HG02623 (cell line): ENCODE measurements at regions not wholly inside any gene's neighbourhood (a gene's known extent, or its start where the extent isn't known, plus 50 kb on each side); places are given as distances from the start of the nearest gene placed in this dataset.

Experiments used
- ATAC-seq: cut with Tn5 transposase; IDR thresholded peaks from one replicate; pipeline ENCODE4 v1.9.1; 2021; ENCODE audit warnings: moderate library complexity; ENCODE audit not compliant: unreplicated experiment

DNA sequence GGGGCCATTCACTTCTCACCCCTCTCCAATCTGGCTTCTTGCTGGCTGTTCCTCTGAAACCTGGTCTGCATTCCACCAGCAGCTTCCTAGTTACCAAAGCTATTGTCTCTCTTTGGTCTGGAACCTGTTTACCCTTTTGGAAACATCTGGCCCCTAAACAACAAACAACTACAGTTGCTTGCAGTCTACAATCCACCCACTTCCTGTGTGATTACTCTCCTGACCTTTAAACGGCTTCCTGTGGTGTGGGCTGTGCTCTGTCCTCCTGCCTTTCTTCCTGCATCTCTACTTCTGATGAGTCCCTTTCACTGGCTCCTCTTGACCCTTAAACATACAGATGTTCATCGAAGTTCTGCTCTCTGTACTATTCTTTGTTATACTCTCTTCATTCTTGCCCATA lies 303.8 kb downstream of the TDRD15 start:
- ATAC-seq = no peak

DNA sequence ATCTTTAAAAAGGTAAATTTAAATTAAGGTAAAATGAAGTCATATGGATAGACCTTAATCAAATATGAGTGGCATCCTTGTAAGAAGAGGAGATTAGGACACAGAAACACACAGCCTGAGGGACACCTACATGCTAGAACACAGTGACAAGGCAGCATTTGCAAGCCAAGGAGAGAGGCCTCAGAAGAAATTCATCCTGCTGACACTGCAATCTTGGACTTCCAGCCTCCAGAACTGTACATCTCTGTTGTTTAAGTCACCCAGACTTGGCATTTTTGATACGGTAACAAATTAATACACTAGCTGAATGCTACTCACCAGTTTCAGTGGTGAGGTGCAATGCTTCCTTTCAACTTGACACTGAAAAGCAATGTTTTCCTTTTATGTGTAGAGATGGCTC lies 305.0 kb downstream of the TDRD15 start:
- ATAC-seq = no peak

DNA sequence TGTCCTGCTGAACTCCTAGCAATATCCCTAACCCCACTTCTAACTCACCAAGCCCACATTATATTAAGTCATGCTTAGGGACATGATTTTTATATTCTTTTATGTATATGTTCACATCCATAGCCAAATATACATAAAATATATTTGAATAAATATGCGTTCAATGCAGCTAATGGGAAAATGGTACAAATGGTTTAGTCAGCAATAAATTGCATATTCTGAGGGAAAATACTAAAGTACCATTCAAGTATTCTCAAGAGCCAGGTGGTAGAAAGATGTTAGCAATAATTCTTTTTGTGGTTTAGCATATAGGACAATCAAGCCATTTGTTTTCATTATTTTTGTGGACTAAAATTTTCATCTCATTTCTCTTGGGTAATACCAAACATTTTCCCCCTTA lies 306.0 kb downstream of the TDRD15 start:
- ATAC-seq = no peak

DNA sequence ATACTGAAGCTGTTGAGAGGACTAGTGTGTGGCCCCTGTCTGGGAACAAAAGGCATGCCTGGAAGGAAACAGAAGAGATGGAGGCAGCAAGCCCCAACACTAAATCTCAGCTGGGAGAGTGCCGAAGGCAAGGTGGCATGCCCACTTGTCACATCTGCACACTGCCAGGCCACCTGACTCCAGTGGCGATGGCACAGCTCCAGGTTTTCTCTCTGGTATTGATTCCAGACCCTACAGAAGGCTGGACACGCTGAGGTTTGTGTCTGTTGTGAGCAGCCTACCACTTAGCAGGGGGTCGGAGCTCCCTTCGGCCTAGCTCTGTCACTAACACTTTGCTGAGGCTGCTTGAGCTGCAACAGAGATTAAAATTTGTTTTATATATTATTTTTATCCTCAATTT lies 307.3 kb downstream of the TDRD15 start:
- ATAC-seq = no peak

DNA sequence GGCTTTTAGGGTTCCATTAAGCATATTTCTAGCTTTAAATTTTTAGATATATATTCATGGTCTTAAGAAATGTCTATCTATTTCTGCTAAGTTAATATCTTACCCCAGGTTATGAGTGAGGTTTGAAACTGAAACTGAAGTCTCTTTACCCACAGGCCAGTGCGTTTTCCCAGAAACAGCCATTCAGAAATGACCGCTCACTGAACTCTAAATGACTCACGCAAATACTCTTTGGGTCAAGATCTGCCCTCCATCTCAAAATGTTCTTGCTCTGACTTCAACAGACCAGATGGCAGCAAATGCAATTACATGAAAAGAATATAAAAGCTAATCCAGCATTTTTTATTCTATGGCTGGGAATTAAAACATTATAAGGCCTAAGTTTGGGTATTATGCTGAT lies 315.2 kb downstream of the TDRD15 start:
- no peak for ATAC-seq

DNA sequence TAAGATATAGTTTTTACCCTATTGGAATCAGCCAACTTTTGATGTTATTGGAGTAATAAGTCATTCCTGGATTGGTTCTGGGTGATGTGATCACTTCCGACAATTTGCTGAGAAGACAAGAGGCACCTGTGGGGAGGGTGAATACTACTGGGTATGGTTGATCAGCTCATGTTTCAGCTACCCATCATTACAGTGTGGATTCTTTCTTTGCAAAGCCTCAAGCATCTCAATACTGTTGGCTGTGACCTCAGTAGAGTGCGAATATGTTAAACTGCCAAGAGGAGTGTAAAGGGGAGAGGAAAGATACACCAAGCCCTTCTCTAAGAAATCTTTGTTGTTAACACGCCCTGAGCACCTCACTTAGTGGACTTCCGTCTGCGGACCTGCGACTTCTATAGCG lies 317.7 kb downstream of the TDRD15 start:
- no peak for ATAC-seq

DNA sequence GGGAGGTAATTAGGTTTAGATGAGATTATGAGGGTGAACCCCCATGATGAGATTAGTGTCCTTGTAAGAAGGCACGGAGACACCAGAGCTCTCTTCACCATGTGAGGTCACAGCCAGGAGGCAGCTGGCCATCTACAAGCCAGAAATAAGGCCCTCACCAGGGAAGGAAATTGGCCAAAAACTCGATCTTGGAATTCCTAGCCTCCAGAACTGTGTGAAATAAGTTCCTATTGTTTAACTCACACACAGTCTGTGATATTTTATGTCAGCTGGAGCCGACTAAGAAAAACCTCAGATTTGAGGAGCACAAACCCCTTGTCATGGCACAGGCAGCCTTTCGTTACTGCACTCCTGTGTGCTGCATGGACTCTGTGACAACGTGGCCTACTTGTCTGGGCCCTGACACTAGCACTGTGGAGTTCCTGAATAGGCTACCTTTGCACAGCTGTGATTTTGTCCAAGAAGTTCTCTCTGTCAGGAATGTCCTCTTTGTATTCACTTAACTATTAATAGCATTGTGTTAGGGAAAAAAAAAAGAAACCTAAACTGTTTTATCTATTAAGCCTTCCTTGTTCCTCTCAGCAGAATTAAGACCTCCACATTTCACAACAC lies 319.8 kb downstream of the TDRD15 start:
- ATAC-seq = no peak

DNA sequence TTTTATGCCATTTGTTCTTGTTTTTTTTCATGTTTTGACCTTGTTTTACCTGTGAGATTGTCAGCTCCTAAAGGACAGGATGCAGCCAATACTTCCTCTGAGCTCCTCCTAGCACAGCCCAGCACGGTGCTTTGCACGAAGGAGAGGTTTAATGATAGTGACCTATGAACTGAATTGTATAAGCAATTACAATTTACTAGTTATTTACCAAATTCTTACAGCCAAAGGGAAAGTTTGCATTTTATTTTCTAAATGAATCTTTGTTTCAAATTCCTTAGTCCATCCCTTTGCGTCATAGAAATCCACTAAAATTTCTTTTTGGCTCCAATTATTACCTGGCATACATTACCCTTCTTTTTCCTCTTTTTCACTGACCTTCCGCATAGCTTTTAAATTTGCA lies 326.1 kb downstream of the TDRD15 start:
- ATAC-seq = no peak

DNA sequence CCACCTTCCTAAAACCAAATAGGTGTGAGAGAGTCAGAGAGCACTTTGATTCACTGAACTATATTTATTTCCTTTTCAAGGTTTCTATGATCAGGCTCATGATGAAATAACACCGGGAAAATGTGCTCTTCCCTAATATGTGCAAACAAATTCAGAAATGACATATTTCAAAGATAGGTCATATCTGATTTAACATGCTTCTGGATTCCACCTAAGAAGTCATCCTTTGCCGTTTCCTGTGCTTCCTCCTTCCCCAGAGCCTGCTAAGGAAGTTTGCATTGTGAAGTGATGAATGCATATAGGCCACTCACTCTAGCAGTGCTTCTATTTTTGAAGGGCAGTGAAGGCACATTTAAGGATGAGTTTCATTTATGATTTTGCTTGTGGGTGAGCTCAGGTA lies 327.6 kb downstream of the TDRD15 start:
- no peak for ATAC-seq

DNA sequence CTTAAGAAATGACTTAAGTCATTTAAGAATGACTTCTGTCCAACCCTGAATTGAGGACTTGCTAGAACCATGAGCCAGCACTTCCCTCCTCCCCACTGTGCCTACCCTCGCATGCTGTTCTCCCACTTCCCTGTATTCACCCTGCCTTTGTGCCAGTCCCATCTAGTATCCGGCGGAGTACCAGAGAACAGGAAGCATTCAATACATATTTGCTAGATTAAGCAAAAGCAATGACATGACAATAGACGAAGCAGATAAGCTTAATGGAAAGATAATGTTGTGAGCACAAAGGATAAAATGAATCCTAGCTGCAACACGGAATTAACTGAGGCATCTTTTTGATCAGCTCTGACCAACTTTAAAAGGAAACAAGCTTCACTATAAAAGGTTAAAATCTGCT lies 328.5 kb downstream of the TDRD15 start:
- ATAC-seq = no peak

DNA sequence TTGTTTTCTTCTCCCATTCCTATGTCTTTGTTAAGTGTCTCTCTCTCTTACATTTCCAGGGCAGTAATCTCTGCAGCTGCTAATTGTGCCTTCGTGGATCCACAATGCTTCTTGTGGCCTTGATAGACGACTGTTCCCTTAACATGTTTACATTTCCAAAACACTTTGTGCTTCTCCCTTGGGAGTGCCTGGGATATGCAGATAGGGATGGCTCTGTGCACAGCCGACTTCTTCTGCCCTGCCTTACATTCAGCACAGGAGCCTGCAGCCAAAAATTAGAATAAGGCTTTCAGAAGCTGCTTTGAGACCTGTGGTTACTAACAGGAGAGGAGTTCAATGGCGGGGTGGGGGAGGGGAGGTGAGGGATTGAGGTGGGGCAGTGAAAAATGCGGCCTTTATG lies 328.9 kb downstream of the TDRD15 start:
- ATAC-seq = no peak

DNA sequence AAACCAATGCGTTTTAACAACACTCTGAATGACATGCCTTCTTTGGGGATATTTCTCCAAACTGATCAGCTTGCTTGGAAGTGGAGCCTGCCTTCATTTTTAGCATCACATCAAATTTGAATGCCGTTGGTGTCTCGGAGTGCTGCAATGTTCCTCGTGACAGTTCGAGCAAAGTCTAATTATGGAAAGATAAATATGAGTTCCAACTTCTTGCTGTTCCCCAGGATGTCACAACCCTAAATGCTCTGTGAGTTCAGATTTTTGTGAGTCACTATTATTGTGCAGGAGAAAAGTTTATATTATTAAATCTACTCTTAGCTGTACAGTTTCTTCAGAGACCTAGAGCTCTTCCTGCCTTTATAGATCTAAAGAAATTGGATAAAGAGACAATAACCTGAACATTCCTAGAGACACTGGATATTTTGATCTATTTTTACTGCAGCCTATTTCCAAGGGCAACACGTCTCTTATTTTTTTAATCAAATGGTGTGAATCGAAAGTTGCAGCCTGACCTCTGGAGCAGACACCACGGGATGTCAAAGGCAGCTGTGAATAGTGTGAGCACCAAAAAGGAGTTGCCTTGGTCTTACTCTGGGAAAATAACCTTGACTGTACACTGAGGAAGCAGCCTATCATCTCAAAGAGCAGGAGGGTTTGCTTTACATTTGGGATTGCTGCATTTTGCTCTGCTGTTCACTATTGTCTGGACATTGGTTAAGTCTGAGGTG lies 330.1 kb downstream of the TDRD15 start:
- no peak for ATAC-seq

DNA sequence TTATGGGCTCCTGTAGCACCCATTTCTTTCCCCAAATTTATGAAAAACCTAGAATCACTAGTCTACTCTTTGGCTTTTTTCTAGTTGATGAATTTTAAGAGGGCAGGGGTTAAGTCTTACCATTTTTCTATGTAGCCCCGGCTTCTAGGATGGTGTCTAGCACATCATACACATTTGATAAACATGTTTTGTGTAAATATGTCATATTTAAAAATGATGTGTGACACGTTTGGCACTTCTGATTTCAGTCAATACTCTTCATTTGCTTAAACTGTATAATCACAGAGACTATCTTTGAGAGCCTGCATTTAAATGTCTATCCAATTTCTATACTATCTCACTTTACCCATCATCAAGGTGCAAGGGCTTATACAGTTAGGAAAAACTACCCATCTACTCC lies 331.1 kb downstream of the TDRD15 start:
- no peak for ATAC-seq

DNA sequence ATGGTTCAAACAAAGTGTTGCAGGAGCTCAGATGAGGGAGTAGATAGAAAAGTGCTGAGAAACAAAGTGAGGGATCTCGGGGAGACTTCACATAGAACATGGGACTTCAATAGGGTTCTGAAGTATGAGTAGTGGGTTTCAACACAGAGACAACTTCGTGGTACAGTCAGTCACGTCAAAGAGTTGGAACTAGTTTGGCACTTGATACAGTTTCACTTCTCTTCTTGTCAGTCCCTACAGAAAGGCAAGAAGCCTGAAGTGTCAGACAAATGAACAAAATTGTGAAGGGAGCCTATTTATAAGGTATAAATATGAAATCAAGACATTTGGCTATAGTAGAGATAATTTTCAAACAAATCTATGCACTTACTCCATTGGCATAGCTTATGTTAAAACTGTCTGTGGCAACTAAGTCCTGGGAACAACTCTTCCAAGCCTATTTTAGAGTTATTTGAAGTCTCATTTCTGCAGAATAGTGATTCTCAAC lies 338.0 kb downstream of the TDRD15 start:
- no peak for ATAC-seq

DNA sequence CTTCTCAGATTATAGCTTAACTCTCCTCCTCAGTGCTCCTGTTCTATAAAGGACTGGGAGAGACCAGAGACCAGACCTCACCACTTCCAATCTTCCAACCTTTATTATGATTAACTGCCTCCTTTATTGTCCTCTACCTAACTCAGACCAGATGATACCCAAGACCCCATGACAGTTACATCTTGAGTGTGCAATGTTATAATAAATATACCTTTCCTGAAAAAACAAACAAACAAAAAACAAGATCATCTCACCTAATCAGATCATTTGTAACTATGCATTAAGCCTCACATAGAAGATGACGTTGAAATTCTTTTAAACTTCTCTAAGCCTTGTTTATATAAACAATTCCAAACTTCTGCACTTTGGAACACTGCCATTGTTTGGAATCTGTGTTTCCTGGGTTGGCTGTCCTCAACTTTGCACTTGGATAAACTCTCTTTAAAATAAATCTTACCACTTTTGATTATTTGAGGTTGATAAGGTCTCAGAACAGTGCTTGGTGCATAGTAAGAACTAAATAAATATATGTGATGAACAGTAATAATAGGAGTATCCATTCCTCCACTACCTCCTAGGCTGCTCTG lies 342.7 kb downstream of the TDRD15 start:
- no peak for ATAC-seq

DNA sequence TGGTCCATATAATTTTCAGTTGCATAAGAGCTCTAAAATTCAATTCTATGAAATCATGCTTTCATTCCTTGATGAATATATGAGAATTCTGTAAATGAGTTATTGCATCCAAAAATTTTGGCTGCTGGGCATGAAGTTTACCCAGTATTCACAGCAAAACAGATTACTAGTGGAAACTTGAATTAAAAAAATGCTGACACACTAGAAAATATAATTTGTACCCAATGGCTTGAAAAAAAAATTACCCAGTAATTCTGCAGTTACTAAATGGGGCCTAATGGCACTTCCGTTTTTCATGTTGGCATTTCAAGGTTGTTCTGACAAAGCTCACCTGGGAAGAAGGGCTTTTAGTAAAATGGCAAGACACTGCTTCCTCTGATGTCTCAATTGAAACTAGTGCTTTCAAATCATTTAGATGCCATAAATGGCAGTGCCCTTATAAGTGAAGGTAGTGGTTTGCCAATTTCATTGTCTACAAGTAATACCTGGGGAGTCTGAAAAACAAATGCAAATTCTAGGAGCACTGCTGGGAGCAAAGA lies 343.6 kb downstream of the TDRD15 start:
- ATAC-seq = no peak

DNA sequence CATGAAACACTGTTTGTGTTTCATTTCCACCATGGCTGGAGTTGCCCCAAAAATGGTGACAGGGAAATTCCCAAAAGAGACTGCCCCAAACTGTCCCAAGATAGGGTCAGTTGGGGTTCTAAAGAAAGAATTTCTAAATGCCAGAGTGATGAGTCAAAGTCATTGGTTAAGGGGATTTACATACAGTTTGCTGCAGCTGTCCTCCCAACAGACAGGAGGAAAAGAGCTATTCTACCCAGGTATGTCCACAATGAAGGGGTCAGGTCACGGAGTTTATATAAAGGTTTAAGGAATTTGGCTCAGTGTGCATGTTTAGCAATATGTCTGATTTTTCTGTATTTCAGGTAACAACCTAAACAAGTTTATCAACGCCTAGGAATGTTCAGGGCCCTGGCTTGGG lies 344.1 kb downstream of the TDRD15 start:
- no peak for ATAC-seq

DNA sequence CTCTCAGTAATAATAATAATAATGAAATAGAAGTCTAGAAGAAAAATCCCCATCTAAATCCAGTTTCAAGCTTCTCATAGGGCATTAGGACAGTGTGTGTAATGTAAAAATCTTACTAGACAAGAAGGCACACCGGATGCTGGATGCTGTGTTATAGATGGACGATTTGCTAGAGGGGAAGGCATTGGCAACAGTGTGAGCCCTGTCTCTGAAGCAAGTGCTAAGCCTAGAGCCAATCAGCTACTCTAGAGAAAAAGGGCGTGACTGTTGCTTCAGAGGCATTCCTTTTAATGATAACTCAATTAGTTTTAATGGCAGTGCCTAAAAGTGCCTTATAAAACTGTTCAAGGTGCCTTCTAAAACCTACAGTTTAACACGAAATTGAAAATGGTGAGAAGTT lies 344.9 kb downstream of the TDRD15 start:
- ATAC-seq = no peak

DNA sequence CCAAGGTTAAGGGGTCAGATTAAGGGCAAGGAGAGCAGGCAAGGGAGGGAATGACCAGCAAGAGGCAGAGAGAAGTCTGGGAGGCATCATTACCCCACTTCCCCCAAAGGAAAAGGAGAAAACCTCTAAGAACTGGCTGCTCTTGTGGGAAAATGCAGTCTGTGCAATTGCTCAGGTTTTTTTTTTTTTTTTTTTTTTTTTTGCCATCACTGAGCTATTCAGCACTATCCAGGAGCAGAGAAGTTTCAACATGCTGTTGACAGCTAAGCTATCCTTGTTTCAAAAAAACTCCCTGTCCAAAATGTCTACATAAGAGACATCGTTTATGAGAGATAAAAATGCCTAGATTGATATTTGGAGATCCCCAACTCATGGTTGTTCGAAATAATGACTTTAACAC lies 345.4 kb downstream of the TDRD15 start:
- no peak for ATAC-seq

DNA sequence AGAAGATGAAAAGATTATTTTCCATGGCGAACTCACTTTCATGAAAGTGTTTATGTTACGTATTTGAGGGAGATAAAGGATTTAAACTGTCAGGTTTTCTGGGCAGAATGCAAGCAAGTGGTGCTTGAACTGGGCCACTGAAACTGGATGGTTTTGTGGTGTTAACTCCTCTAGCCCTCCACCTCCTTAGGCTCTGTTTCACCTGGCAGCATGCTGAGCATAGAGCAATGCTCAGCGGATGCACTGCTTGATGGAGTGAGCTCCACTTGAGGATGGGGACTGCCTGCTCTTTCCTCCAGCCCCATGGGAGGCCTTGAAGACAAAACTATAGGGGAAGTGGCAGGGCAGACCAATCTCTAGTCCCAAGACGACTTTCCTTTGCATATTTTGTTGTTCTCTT lies 345.8 kb downstream of the TDRD15 start:
- ATAC-seq = no peak

DNA sequence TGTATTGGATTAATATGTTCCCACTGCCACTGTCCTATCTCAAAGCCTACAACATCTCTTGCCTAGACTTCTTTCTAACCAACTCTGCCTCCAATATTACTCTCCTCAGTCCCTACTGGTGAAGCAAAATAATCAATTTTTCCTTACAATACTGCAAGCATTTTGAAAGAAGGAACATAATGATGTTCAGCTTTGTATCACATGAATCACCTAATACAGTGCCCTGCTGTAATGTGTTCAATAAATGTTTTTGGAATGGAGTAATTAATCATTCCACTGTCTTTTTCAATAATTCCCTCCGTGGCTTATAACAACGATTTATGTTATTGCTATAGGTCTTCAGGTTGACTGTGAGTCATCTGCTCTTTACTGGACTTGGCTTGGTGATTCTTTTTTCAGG lies 356.4 kb downstream of the TDRD15 start:
- no peak for ATAC-seq

DNA sequence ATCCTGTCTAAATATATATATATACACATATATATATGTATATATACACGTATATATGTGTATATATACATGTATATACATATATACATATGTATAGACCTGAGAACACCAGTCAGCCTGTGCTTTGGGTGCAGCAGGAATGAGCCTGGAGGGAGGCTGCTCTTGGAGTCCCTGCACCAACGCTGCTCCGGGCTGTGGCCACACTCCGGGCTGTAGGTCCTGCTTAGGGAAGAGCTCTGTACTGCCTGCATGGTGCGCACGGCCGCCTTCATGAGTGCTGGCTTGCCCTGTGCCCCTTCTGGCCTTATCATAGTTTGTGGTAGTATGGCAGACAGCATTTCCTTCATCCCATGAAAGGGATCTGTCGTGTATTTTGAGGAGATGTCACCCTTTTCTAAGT lies 360.9 kb downstream of the TDRD15 start:
- no peak for ATAC-seq
